ENCODE measurements at regions not wholly inside any gene's neighbourhood (a gene's known extent, or its start where the extent isn't known, plus 50 kb on each side); places are given as distances from the start of the nearest gene placed in this dataset.

- DNase-seq: no peak
Observed at GRCh38 chr2:203789618-203790017, 78.0 kb upstream of the CTLA4 start.

- peak; percentile 82 to 94 (median 89) for DNase-seq
Observed at GRCh38 chr2:203790134-203790852, 77.3 kb upstream of the CTLA4 start.

- peak; percentile 57 to 88 (median 84) for DNase-seq
Observed at GRCh38 chr2:203796248-203797010, 71.1 kb upstream of the CTLA4 start.

- peak; percentile 62 to 79 (median 66) for DNase-seq
Observed at GRCh38 chr2:203797276-203797675, 70.3 kb upstream of the CTLA4 start.

- DNase-seq: peak in 2 of 3 donors; percentile 26 to 40
Observed at GRCh38 chr2:203797712-203798111, 69.9 kb upstream of the CTLA4 start.

GRCh38 chr2:203798296-203799087 is 69.1 kb upstream of the CTLA4 start:
- peak in 2 of 3 donors; percentile 59 to 64 for DNase-seq

- peak in 1 of 3 donors; percentile 29 for DNase-seq
Observed at GRCh38 chr2:203799908-203800307, 67.7 kb upstream of the CTLA4 start.

GRCh38 chr2:203800783-203801182 is 66.8 kb upstream of the CTLA4 start:
- DNase-seq: no peak

GRCh38 chr2:203802342-203803052 is 65.1 kb upstream of the CTLA4 start:
- DNase-seq: peak; percentile 77 to 90 (median 89)

GRCh38 chr2:203803053-203803429 is 64.5 kb upstream of the CTLA4 start:
- DNase-seq: no peak

- DNase-seq: peak in 2 of 3 donors; percentile 46 to 54
Observed at GRCh38 chr2:203804070-203804469, 63.5 kb upstream of the CTLA4 start.

GRCh38 chr2:203804764-203805485 is 62.6 kb upstream of the CTLA4 start:
- peak; percentile 72 to 84 (median 76) for DNase-seq

- DNase-seq: no peak
Observed at GRCh38 chr2:203805486-203805838, 62.1 kb upstream of the CTLA4 start.

- DNase-seq: peak in 1 of 3 donors; percentile 63
Observed at GRCh38 chr2:203806761-203807160, 60.8 kb upstream of the CTLA4 start.

- no peak for DNase-seq
Observed at GRCh38 chr2:203808046-203808750, 59.4 kb upstream of the CTLA4 start.

- DNase-seq: no peak
Observed at GRCh38 chr2:203809084-203809521, 58.5 kb upstream of the CTLA4 start.

GRCh38 chr2:203809991-203810510 is 57.5 kb upstream of the CTLA4 start:
- DNase-seq: no peak

- peak; percentile 94 to 96 (median 95) for DNase-seq
Observed at GRCh38 chr2:203811491-203812221, 55.9 kb upstream of the CTLA4 start.

GRCh38 chr2:203812294-203813221 is 55.0 kb upstream of the CTLA4 start:
- no peak for DNase-seq

Measured in suppressor macrophage treated with lipopolysaccharide for 1 hour (primary cell).